ENCODE measurements at regions not wholly inside any gene's neighbourhood (a gene's known extent, or its start where the extent isn't known, plus 50 kb on each side); places are given as distances from the start of the nearest gene placed in this dataset.

DNA sequence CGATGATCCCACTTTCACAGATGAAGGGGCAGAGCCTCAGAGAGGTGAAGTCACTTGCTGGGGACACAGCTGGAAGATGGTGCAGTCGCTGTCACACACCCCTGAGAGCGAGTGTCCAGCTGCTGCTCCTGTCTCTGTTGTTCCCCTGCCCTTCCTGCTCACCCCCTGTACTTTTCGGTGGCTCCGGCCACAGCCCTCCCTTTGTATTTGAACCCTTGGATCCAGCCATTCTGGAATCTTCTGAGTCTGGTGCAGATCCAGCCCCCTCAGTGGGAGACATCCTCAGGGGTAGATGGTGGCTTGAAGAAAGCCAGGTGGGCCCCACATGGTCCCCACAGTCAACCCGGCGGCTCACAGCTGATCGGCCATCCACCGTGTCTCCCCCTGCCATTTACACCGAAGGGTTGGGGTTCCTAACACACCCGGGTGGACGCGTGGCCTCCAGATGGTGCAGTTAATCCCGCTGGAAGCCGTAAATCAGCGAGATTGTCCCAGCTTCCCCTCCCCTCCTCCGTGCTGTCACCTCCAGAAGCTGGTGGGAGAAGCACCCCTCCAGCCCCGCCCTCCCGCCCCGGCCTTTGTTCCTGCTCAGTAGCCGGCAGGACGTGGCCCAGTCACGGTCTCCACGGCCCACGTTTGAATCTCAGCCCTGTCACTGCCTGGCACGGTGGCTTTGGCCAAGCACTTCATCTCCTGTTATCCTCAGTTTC lies 204.8 kb downstream of the C9orf50 start:
- TF ChIP-seq RAD21 (IDR thresholded peaks at IDR 0.05), result no peak
- TF ChIP-seq, protein P1, sequence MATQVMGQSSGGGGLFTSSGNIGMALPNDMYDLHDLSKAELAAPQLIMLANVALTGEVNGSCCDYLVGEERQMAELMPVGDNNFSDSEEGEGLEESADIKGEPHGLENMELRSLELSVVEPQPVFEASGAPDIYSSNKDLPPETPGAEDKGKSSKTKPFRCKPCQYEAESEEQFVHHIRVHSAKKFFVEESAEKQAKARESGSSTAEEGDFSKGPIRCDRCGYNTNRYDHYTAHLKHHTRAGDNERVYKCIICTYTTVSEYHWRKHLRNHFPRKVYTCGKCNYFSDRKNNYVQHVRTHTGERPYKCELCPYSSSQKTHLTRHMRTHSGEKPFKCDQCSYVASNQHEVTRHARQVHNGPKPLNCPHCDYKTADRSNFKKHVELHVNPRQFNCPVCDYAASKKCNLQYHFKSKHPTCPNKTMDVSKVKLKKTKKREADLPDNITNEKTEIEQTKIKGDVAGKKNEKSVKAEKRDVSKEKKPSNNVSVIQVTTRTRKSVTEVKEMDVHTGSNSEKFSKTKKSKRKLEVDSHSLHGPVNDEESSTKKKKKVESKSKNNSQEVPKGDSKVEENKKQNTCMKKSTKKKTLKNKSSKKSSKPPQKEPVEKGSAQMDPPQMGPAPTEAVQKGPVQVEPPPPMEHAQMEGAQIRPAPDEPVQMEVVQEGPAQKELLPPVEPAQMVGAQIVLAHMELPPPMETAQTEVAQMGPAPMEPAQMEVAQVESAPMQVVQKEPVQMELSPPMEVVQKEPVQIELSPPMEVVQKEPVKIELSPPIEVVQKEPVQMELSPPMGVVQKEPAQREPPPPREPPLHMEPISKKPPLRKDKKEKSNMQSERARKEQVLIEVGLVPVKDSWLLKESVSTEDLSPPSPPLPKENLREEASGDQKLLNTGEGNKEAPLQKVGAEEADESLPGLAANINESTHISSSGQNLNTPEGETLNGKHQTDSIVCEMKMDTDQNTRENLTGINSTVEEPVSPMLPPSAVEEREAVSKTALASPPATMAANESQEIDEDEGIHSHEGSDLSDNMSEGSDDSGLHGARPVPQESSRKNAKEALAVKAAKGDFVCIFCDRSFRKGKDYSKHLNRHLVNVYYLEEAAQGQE (IDR thresholded peaks at IDR 0.05), result no peak
- no peak for TF ChIP-seq YY1 (IDR thresholded peaks at IDR 0.05)
- TF ChIP-seq, protein P2, sequence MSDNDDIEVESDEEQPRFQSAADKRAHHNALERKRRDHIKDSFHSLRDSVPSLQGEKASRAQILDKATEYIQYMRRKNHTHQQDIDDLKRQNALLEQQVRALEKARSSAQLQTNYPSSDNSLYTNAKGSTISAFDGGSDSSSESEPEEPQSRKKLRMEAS (IDR thresholded peaks at IDR 0.05), result no peak
- TF ChIP-seq, protein P3, sequence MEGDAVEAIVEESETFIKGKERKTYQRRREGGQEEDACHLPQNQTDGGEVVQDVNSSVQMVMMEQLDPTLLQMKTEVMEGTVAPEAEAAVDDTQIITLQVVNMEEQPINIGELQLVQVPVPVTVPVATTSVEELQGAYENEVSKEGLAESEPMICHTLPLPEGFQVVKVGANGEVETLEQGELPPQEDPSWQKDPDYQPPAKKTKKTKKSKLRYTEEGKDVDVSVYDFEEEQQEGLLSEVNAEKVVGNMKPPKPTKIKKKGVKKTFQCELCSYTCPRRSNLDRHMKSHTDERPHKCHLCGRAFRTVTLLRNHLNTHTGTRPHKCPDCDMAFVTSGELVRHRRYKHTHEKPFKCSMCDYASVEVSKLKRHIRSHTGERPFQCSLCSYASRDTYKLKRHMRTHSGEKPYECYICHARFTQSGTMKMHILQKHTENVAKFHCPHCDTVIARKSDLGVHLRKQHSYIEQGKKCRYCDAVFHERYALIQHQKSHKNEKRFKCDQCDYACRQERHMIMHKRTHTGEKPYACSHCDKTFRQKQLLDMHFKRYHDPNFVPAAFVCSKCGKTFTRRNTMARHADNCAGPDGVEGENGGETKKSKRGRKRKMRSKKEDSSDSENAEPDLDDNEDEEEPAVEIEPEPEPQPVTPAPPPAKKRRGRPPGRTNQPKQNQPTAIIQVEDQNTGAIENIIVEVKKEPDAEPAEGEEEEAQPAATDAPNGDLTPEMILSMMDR (IDR thresholded peaks at IDR 0.05; ENCODE audit: low read depth, low read length, missing input control), result no peak
- TF ChIP-seq TAF1 (conservative IDR thresholded peaks at IDR 0.05), result no peak
